Smooth muscle cell (in vitro differentiated cells): ENCODE measurements at regions not wholly inside any gene's neighbourhood (a gene's known extent, or its start where the extent isn't known, plus 50 kb on each side); places are given as distances from the start of the nearest gene placed in this dataset.

Experiments
- DNase-seq: peaks from one replicate; lab custom pipeline; 2025; ENCODE audit not compliant: unreplicated experiment; lab: John Stamatoyannopoulos, UW
- H2AFZ ChIP-seq: fragments of 200-600 bp; sonication (generic); 2 replicates; pipeline ENCODE4 v1.6.0; 2016; ENCODE audit warnings: antibody characterized with exemption, low read depth, mild to moderate bottlenecking
- H3F3A ChIP-seq: fragments of 200-600 bp; sonication (generic); 2 replicates; pipeline ENCODE4 v1.6.0; 2017; ENCODE audit warnings: antibody characterized with exemption, low read depth
- H3K27ac ChIP-seq: fragments of 200-600 bp; sonication (generic); 2 replicates; pipeline ENCODE4 v1.5.1; 2016; ENCODE audit warnings: low read depth, mild to moderate bottlenecking
- H3K27me3 ChIP-seq: fragments of 200-600 bp; sonication (generic); 2 replicates; pipeline ENCODE4 v1.6.1; 2016; ENCODE audit warnings: low read depth, mild to moderate bottlenecking
- H3K36me3 ChIP-seq: fragments of 200-600 bp; sonication (generic); 2 replicates; pipeline ENCODE4 v1.5.1; 2016; ENCODE audit warnings: low read depth
- H3K4me1 ChIP-seq: fragments of 200-600 bp; sonication (generic); 2 replicates; pipeline ENCODE4 v1.5.1; 2016; ENCODE audit warnings: low read depth
- H3K4me2 ChIP-seq: fragments of 200-600 bp; sonication (generic); 2 replicates; pipeline ENCODE4 v1.6.0; 2016; ENCODE audit warnings: mild to moderate bottlenecking
- H3K4me3 ChIP-seq: fragments of 200-600 bp; sonication (generic); 2 replicates; pipeline ENCODE4 v1.5.1; 2016; ENCODE audit warnings: mild to moderate bottlenecking
- H3K79me2 ChIP-seq: fragments of 200-600 bp; sonication (generic); 2 replicates; pipeline ENCODE4 v1.6.0; 2016; ENCODE audit warnings: low read depth, mild to moderate bottlenecking
- H3K9ac ChIP-seq: fragments of 200-600 bp; sonication (generic); 2 replicates; pipeline ENCODE4 v1.6.0; 2016; ENCODE audit warnings: low read depth
- H3K9me3 ChIP-seq: fragments of 200-600 bp; sonication (generic); replicated peaks from 2 replicates; pipeline ENCODE4 v1.5.1; 2016; ENCODE audit warnings: low read depth
- H4K20me1 ChIP-seq: fragments of 200-600 bp; sonication (generic); 2 replicates; pipeline ENCODE4 v1.6.0; 2016; ENCODE audit warnings: low read depth
- WGBS: methylation state at CpG from one replicate; pipeline ENCODE4 v1.1.7; 2016; ENCODE audit warnings: low lambda C conversion rate; 5-methylcytosine and 5-hydroxymethylcytosine counted together
- TF ChIP-seq, protein P1 (sequence below): fragments of 200-600 bp; sonication (generic); IDR thresholded peaks from 2 replicates; pipeline ENCODE4 v1.5.1; 2017; ENCODE audit warnings: borderline replicate concordance, mild to moderate bottlenecking, antibody characterized with exemption; ENCODE audit not compliant: insufficient read depth, poor library complexity, severe bottlenecking

- WGBS = 92% methylated on average over 7 of the region's 7 CpGs
- H3K27me3 ChIP-seq = no peaks in the 10 kb centered on the region
- no peaks in the 10 kb centered on the region for H4K20me1 ChIP-seq
- H2AFZ ChIP-seq = no peak overlapping the region
- no peak for DNase-seq
- H3K36me3 ChIP-seq = no peaks in the 10 kb centered on the region
- TF ChIP-seq, protein P1, sequence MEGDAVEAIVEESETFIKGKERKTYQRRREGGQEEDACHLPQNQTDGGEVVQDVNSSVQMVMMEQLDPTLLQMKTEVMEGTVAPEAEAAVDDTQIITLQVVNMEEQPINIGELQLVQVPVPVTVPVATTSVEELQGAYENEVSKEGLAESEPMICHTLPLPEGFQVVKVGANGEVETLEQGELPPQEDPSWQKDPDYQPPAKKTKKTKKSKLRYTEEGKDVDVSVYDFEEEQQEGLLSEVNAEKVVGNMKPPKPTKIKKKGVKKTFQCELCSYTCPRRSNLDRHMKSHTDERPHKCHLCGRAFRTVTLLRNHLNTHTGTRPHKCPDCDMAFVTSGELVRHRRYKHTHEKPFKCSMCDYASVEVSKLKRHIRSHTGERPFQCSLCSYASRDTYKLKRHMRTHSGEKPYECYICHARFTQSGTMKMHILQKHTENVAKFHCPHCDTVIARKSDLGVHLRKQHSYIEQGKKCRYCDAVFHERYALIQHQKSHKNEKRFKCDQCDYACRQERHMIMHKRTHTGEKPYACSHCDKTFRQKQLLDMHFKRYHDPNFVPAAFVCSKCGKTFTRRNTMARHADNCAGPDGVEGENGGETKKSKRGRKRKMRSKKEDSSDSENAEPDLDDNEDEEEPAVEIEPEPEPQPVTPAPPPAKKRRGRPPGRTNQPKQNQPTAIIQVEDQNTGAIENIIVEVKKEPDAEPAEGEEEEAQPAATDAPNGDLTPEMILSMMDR = no peak
- no peak overlapping the region for H3K4me2 ChIP-seq
- no peak overlapping the region for H3K9ac ChIP-seq
- no peaks in the 10 kb centered on the region for H3K9me3 ChIP-seq
- no peaks in the 10 kb centered on the region for H3K4me1 ChIP-seq
- H3K4me3 ChIP-seq = no peak overlapping the region
- no peaks in the 10 kb centered on the region for H3K79me2 ChIP-seq
- no peaks in the 10 kb centered on the region for H3F3A ChIP-seq
- no peak overlapping the region for H3K27ac ChIP-seq
Observed at GRCh38 chr3:104779324-104779723, 587.4 kb upstream of the ALCAM start.

DNA sequence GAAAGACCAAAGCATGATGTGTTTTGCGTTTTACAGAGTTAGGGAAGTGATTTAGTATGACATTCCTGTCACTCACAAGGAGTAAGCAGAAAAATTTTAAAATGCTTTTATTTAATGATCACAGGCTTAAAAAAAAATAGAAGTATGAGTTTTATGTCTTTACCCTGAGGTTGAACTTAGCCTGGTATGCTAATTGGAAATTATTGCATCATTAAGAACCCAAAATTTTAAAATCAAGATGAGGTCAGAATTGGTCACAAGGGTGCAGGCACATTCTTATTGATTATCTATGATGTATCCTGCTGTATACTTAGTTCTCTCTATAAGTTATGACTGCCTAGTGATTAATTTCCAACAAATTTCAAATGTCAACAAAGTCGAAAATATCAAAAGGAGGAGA lies 585.6 kb upstream of the ALCAM start:
- Histone ChIP-seq H3K9me3 (no peaks in the 10 kb centered on the region), H3K4me2 (no peak overlapping the region), H3K36me3 (no peaks in the 10 kb centered on the region), H3K27me3 (no peaks in the 10 kb centered on the region), H3K4me1 (no peaks in the 10 kb centered on the region), H2AFZ (no peak overlapping the region), H3K9ac (no peak overlapping the region), H3F3A (no peaks in the 10 kb centered on the region), H3K27ac (no peak overlapping the region), H3K4me3 (no peak overlapping the region), H3K79me2 (no peaks in the 10 kb centered on the region), H4K20me1 (no peaks in the 10 kb centered on the region)
- TF ChIP-seq, protein P1 = no peak
- no peak for DNase-seq
- 88% methylated on average over 2 of the region's 2 CpGs for WGBS

DNA sequence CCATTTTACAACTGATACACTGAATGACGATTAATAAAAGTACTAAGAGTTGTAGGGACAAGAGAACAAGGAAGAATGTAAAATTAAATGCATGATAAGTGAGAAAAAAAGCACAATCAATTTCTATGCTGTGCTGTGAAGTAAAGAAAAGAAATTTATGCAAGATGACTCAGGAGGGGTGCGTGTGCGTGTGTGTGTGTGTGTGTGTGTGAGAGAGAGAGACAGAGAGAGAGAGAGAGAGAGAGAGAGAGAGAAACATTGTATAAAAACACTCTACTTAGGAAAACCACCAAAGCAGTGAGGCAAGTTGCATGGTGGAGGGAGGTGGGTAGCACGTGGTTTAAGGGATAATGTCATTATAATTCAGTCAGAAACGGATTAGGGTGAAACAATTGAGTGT lies 580.8 kb upstream of the ALCAM start:
- no peaks in the 10 kb centered on the region for H3F3A ChIP-seq
- no peak for DNase-seq

GRCh38 chr3:104787306-104787705 lies 579.4 kb upstream of the ALCAM start:
- no peaks in the 10 kb centered on the region for H3K4me1 ChIP-seq
- H3K36me3 ChIP-seq = no peaks in the 10 kb centered on the region
- TF ChIP-seq, protein P1 = no peak
- no peaks in the 10 kb centered on the region for H3F3A ChIP-seq
- no peaks in the 10 kb centered on the region for H3K9me3 ChIP-seq
- no peaks in the 10 kb centered on the region for H3K27me3 ChIP-seq
- no peak overlapping the region for H3K9ac ChIP-seq
- no peaks in the 10 kb centered on the region for H3K79me2 ChIP-seq
- H3K4me2 ChIP-seq = no peak overlapping the region
- no peak overlapping the region for H3K4me3 ChIP-seq
- H2AFZ ChIP-seq = no peak overlapping the region
- no peaks in the 10 kb centered on the region for H4K20me1 ChIP-seq
- DNase-seq = no peak
- H3K27ac ChIP-seq = no peak overlapping the region

More for the DNA sequence above, 580.8 kb upstream of the ALCAM start:
- Histone ChIP-seq H3K36me3 (no peaks in the 10 kb centered on the region), H3K79me2 (no peaks in the 10 kb centered on the region), H3K4me1 (no peaks in the 10 kb centered on the region), H3K9ac (no peak overlapping the region), H4K20me1 (no peaks in the 10 kb centered on the region), H3K27ac (no peak overlapping the region), H2AFZ (no peak overlapping the region), H3K4me3 (no peak overlapping the region), H3K4me2 (no peak overlapping the region), H3K27me3 (no peaks in the 10 kb centered on the region), H3K9me3 (no peaks in the 10 kb centered on the region)
- TF ChIP-seq, protein P1 = no peak
- WGBS = 79% methylated on average over 5 of the region's 5 CpGs
